ES-I3 (cell line): ENCODE measurements at regions not wholly inside any gene's neighbourhood (a gene's known extent, or its start where the extent isn't known, plus 50 kb on each side); places are given as distances from the start of the nearest gene placed in this dataset.

ENCODE experiments used
- H3K36me3 ChIP-seq: 2 replicates; pipeline ENCODE4 v1.6.1; 2013; ENCODE audit warnings: mild to moderate bottlenecking, low read length, control low read depth, moderate library complexity; ENCODE audit not compliant: insufficient read depth
- H3K4me1 ChIP-seq: 2 replicates; pipeline ENCODE4 v1.6.1; 2013; ENCODE audit warnings: mild to moderate bottlenecking, control low read depth, low read length; ENCODE audit not compliant: insufficient read depth
- H3K9ac ChIP-seq: 2 replicates; pipeline ENCODE4 v1.6.1; 2013; ENCODE audit warnings: low read depth, mild to moderate bottlenecking, low read length, moderate library complexity
- H3K9me3 ChIP-seq: 2 replicates; pipeline ENCODE4 v1.6.1; 2013; ENCODE audit warnings: mild to moderate bottlenecking, low read length, moderate library complexity; ENCODE audit not compliant: control insufficient read depth, insufficient read depth

DNA sequence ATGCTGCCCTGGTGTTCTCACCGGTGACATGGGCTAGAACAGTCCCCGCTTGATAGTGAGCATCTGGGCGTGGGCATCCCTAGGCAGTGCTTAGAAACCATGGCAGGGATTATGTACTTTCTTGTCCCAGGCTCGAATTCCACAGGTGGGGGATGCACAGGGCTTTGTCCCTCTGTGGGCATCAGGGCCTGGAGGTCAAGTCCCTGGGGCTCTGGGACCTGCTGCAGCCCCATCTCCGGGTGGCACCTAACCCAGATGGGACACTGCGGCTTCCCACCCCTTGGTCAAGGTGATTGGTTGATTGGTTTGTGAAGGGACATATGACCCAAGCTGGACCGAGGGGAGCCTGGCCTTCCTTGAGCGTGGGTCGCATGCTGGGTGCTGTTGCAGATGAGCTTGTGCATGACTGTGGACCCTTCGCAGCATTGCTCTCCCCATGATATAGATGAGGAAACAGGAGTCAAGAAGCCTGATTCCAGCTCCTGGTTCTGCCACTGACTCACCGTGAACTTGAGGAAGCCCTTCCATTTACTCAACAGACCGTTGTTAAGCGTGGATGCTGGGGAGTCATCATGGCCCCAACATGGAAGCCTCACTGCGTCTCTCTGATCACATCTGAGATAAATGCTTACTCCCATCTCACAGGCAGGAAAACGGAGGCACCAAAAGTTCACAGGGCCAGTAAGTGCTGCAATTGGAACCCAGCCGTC, 64.0 kb upstream of the RUNX3 start:
- Histone ChIP-seq H3K9me3 (no peaks in the 10 kb centered on the region), H3K4me1 (no peaks in the 10 kb centered on the region; the same call in 1 of the 2 replicates), H3K9ac (no peak overlapping the region), H3K36me3 (no peaks in the 10 kb centered on the region)

DNA sequence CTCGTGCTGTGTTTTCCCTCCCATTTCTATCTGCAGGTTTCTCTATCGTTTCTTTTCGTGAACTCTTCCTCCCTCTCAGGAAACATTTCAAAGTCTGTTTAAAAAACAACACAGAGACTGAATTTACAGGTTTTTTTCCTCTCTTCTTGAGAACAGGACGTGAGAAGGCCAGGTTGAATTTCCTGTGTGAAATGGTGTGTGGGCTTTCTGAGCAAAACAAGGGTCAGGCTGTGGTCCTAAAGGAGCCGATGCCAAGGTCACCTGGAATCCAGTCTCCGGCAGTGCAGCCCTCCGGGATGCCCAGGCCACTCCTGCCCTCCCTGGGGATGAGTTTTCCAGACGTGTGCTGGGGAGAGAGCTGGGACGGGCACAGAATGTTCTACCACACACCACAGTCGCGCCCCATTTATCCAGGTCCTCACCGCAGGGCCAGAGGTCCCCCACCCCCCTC, 62.7 kb upstream of the RUNX3 start:
- H3K4me1 ChIP-seq, result no peaks in the 10 kb centered on the region; the same call in 1 of the 2 replicates
- H3K9ac ChIP-seq, result no peak overlapping the region
- H3K36me3 ChIP-seq, result no peaks in the 10 kb centered on the region
- no peaks in the 10 kb centered on the region for H3K9me3 ChIP-seq

DNA sequence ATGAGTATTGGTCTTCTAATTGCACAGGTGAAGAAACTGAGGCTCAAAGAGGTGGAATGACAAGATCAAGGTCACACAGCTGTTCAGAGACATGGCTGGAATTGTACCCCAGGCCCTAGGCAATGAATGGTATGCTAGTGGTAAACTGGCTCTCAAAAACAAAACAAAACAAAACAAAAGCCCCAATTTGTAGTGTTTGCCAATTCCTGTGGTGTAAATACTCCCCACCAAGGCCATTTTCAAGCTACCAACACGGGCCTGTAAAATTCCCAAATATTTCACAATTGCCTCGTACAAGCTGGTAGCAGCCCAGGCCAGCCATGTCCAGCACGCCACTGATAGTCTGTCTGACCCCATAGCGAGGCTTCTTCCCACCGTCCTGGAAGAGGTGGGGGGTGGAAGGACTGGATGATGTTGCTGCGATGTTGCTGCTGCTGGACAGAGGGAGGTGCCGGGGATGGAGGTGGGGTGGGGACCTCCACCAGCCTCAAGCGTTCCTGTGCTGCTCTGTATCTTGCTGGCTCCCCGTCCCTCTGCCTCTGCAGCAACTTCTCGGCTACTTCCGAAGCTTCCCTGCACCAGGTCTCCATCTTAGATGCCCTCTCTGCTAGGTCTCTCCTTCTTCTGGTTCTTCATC, 62.2 kb upstream of the RUNX3 start:
- Histone ChIP-seq H3K9me3 (no peaks in the 10 kb centered on the region), H3K4me1 (no peaks in the 10 kb centered on the region; the same call in 1 of the 2 replicates), H3K36me3 (no peaks in the 10 kb centered on the region), H3K9ac (no peak overlapping the region)

DNA sequence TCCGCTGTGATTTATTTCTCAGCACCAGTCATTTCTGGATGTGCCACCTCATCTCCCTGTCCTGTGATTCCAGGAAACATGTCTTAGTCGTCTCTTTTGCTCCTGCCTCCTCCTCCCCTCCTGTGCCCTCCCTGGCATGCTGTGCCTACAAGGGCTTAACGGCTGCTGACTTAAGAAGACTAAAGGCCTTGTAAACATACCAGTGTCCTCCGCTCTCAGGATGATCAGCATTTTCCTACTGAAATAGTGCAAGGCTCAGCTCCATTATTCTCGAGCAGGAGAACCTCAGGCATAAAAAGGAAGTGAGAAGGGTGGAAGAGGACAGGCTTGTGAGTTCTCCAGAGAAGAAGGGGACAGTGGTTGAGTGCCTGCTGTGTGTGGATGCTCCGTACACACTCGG, 61.6 kb upstream of the RUNX3 start:
- Histone ChIP-seq H3K9ac (no peak overlapping the region), H3K36me3 (no peaks in the 10 kb centered on the region), H3K9me3 (no peaks in the 10 kb centered on the region), H3K4me1 (no peaks in the 10 kb centered on the region; the same call in 1 of the 2 replicates)

DNA sequence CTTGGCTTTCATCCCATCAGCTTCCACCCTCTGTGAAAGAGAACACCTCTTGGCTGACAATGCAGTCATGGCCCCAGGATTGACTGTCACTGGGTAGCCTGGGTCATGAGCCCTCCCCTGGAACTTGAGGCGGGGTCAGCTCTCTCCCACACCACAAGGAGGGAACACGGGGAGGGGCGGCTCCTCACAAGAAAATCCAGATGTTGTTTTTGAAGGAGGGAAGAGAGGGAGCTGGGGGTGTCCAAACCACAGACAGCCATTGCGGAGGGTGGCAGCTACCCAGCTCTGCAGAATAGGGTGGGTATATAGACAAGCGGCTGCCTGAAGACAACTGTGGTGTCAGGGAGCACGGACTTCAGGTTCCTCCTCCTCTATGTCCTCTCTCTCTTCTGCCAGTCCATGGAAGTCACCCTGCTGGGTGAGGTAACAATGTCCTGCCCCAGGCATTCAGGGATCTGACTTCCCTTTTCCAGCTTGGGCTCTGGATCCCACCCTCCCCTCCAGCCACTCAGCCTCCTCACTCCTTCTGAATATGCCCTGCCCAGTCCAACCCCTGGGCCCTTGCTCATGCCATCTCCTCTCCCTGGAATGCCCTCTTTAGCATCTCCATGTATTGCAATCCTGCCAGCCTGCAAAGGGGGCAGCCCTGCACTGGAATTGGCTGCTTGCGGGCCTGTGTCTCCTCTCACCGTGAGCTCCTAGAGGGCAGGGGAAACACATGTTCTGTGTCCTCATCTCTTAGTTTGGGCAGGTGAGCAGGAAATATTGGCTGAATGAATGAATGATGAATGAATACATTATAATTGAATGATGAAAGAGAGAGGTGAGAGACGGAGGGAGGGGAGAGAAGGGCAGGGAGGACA, 60.9 kb upstream of the RUNX3 start:
- H3K9me3 ChIP-seq, result no peaks in the 10 kb centered on the region
- H3K36me3 ChIP-seq, result no peaks in the 10 kb centered on the region
- no peak overlapping the region for H3K9ac ChIP-seq
- no peaks in the 10 kb centered on the region; the same call in 1 of the 2 replicates for H3K4me1 ChIP-seq

DNA sequence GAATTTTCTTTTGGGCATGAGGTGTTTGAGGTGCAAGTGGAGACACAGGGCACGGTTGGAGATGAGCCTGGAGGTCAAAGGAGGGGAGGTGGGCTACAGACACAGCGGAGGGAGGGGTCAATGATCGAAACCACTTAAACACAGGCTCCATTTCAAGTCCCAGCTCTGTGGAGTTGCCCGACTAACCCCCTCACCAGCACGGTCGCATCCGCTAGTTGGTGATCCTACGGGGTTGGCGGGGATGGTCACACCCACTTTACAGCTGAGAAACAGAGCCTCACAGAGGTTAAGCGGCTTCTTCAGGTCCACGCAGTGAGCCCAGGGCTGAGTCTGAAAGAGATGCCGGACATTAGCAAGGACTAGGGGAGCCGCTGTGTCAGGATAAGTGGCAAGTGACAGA, 60.1 kb upstream of the RUNX3 start:
- no peaks in the 10 kb centered on the region; the same call in 1 of the 2 replicates for H3K4me1 ChIP-seq

DNA sequence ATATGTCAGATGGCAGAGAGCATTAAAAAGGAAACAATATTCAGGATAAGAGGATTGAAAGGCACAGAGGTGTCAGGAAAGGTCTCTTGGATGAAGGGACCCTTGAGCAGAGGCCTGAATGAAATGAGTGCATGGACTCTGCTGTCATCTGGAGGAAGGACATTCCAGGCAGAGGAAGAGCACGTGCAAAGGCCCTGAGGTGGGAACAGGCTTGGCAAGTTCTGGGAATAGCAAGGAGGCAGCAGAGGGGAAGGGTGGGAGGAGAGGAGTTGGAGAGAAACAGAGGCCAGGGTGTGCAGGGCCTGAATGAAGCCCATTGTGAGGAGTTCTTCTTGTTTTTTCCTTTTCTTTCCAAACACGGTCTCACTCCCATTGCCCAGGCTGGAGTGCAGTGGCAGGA, 59.0 kb upstream of the RUNX3 start:
- H3K4me1 ChIP-seq, result no peaks in the 10 kb centered on the region; the same call in 1 of the 2 replicates
- no peaks in the 10 kb centered on the region for H3K36me3 ChIP-seq
- H3K9ac ChIP-seq, result no peak overlapping the region
- H3K9me3 ChIP-seq, result no peaks in the 10 kb centered on the region

More for the DNA sequence above, 60.1 kb upstream of the RUNX3 start:
- Histone ChIP-seq H3K36me3 (no peaks in the 10 kb centered on the region), H3K9me3 (no peaks in the 10 kb centered on the region), H3K9ac (no peak overlapping the region)

DNA sequence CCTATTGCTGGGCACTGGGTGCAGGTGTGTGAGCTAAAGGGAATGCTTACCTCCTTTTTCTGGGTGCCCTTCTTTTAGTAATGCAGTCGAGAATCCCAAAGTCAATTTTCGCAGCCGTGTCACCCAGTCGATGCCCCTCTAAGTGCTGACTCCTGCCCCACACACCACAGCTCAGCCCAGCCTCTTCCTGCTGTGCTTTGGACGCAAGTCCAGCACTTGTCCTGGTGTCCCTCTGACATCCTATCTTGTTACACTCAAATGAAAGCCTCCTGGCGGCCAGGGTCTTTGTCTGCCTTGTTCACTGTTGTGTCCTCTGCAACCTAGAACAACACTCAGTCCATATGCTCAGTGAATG, 58.5 kb upstream of the RUNX3 start:
- Histone ChIP-seq H3K9me3 (no peaks in the 10 kb centered on the region), H3K9ac (no peak overlapping the region), H3K4me1 (no peaks in the 10 kb centered on the region; the same call in 1 of the 2 replicates), H3K36me3 (no peaks in the 10 kb centered on the region)

DNA sequence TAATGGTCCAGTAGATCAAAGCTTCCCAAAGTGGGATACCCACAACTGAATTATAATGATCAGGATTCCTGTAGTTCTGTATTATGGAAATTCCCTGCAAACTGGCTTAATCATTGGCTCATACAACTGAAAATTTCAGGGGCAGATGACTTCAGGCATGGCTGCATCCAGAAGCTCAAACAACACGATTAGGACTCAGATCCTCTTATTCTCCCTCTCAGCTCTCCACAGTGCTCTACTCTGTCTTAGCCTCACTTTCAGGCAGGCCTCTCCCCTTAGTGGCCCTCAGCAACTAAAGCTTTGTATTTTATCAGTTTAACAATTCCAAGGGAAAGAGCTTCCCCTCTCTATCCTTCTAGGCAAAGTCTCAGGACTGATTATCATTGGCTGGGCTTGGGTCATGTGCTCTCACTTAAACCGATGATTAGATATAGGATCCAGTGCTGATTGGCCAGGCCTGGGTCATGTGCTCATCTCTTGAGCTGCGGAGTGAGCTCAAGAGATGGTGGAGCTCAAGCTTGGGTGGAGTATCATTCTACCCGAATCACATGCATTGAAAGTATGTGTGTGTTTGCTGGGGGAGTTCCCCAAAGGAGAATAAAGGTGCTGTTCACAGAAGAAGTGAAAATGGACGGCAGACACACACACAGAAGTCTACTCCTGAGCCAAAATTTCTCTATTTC, 57.9 kb upstream of the RUNX3 start:
- Histone ChIP-seq H3K36me3 (no peaks in the 10 kb centered on the region), H3K9ac (no peak overlapping the region), H3K9me3 (no peaks in the 10 kb centered on the region), H3K4me1 (no peaks in the 10 kb centered on the region; the same call in 1 of the 2 replicates)

DNA sequence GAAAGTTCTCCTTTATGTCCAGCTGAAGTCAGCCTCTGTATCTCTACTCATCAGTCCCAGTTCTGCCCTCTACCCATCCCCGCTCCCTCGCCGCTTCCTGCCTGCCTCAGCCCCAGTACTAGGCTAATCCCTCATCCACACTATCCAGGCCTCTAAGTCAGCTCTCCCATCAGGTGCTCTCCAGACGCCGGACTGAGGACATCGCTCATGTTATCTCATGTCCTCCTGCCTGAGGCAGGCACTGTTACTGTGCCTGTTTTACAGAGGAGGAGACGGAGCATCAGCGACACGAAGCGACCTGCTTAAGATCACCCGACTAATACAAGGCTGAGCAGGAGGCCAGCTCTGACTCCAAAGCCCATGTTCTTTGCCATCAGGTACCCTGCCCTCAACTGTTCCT, 57.3 kb upstream of the RUNX3 start:
- no peaks in the 10 kb centered on the region; the same call in 1 of the 2 replicates for H3K4me1 ChIP-seq
- H3K36me3 ChIP-seq, result no peaks in the 10 kb centered on the region
- H3K9ac ChIP-seq, result no peak overlapping the region
- H3K9me3 ChIP-seq, result no peaks in the 10 kb centered on the region

DNA sequence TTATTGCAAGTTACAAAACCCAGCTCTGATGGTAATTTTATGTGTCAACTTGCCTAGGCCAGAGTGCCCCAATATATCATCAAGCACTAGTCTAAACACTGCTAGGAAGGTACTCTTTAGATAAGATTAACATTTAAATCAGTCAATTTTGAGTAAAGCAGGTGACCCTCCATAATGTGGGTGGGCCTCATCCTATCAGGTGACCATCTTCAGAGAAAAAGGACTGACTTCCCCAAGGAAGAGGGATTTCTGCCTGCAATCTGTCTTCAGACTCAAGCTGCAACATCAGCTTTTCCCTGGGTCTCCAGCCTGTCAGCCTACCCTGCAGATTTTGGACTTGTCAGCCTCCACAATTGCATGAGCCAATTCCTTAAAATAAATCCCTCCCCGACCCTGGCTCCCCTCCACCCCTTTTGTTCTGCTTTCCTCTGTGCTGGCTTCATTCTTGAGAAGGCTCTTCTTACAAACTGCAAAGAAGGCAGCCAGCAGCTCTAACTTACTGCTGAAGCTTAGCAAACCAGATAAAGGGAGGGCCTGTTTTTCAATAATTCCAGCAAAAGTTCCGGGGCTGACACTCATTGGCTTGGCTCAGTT, 56.4 kb upstream of the RUNX3 start:
- Histone ChIP-seq H3K4me1 (no peaks in the 10 kb centered on the region; the same call in 1 of the 2 replicates), H3K36me3 (no peaks in the 10 kb centered on the region), H3K9ac (no peak overlapping the region), H3K9me3 (no peaks in the 10 kb centered on the region)

DNA sequence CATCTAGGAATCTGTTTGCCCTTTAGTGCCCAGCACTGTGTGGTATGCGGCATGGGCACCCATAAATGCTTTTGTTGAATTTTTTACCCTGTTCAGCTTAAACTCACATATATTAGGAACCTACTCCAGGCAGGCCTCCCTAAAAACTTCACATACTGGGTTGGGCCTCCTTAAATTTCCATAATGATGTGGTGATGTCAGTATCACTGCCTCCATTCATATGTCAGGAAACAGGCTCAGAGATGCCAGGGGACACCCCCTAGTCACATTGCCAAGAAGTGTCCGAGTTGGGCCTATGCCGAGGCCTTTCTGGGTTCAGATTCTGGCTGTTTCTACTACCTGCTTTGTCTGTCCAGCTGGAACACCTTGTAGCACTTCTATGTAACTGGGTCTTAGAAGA, 55.7 kb upstream of the RUNX3 start:
- no peak overlapping the region for H3K9ac ChIP-seq
- H3K36me3 ChIP-seq, result no peaks in the 10 kb centered on the region
- H3K9me3 ChIP-seq, result no peaks in the 10 kb centered on the region
- no peaks in the 10 kb centered on the region; the same call in 1 of the 2 replicates for H3K4me1 ChIP-seq

DNA sequence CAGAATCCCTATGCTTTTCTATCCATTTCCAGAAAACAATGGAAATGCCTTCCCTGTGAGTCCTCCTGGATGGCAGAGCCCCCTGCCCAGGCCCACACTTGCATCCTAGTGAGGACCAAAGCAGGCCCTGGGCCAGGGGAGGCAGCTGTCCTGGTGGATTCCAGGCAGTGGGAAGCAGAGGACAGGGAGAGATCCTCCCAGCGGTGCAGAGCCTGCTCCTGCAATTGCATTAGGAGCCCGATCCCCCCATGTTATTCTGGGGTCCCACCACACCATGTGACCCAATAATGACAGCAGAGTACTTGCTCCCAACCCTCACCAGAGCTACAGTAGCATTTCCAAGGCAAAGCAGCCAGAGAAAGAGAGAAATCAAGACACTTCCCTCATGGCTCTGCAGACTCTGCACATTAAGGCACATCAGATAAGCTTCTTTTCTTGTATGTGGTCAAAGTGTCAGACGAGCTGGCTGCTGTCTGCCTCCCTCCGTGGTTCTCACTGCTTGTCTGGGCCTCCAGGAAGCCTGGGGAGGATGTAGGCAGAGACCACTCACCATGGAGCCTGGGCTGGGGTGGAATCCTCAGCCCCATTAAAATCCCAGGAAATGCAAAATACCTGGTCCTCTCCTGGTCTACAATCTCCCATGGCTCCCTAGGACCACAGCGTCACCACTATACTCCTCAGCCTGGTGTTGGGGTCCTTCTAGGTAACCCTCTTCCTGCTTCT, 54.9 kb upstream of the RUNX3 start:
- Histone ChIP-seq H3K4me1 (no peaks in the 10 kb centered on the region; the same call in 1 of the 2 replicates), H3K36me3 (no peaks in the 10 kb centered on the region), H3K9me3 (no peaks in the 10 kb centered on the region), H3K9ac (no peak overlapping the region)
